NCI-H82 (cell line): ENCODE measurements at regions not wholly inside any gene's neighbourhood (a gene's known extent, or its start where the extent isn't known, plus 50 kb on each side); places are given as distances from the start of the nearest gene placed in this dataset.

Experiments
- DNase-seq: peaks from one replicate; lab custom pipeline; 2025; lab: John Stamatoyannopoulos, UW

DNA sequence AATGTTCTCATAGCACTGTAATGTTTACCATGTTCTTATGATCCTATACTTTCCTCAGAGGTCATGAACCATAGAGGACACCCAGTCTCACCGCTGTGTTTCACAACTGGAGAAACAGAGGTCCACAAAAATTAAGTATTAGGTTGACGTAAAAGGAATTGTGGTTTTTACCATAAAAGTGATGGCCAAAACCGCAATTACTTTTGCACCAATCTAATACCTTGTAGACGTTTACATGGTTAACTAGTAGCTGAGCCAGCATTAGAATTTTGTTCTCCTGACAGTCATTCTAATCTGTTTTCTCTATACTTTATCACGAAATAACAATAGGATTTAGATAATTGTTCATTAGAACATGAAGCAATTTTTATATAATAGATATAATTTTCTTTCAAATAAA, 763.4 kb upstream of the ARGLU1 start:
- DNase-seq = no peak

DNA sequence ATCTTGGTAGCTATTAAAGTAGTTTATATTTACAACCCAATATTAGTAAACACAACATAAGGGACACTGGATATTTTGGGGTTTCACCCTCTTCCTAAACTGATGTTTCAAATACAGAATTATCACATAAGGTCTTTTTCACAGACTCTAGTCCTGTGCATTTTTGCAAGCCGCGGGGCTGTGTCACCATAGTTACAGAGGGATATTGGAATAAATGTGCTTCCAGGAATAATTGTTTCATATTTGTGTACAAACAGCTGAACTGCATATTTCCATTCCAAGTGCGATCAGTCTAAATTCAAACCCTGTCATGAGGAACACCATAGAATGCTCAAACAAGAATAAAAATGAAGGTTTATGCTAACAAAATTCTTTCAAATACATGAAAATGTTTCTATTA, 762.5 kb upstream of the ARGLU1 start:
- DNase-seq = no peak

DNA sequence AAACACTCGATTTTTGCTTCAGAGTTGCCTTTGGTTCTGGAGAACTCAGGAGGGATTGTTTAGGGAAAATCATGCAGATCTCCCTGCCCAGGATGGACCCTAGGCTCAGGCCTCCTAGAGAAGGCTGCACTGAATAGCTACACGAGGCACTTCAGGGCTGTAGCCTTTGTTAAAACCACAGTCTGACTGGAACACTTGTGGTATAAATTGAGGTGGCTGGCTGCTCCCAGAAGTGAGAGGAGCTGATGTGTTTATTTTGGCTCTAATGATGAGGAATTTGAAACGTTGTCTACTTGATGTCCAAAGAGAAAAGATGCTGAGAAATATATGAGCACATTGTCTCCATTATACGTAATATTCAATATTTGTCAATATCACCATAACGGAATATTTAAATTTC, 762.1 kb upstream of the ARGLU1 start:
- DNase-seq = no peak

- DNase-seq = no peak
These were observed 756.7 kb upstream of the ARGLU1 start for GRCh38 chr13:107324416-107325204.

GRCh38 chr13:107322228-107322627, 754.3 kb upstream of the ARGLU1 start:
- no peak for DNase-seq

GRCh38 chr13:107305178-107305577, 737.2 kb upstream of the ARGLU1 start:
- no peak for DNase-seq

- DNase-seq = peak; percentile 93
These were observed 733.9 kb upstream of the ARGLU1 start for GRCh38 chr13:107301724-107302374.

DNA sequence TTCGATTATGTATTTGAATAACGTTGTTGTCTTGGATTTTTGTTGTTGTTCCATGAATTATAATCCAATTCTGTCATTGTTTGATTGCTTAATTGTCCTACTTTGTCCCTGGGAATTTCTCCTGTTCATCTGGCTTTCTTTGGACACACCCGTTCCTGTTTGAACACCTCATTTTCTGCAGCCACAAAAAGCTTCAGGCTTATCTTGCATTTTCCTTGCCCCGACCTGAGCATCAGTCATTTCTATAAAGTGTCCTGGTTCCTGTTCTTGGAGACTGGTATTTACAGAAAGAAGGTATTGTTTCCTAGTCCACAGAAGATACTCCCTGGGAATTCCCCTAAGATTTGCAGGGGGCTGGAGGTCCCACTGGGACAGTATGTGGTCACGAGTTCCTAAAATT, 731.8 kb upstream of the ARGLU1 start:
- no peak for DNase-seq

- no peak for DNase-seq
These were observed 728.9 kb upstream of the ARGLU1 start for GRCh38 chr13:107296804-107297203.

- no peak for DNase-seq
These were observed 727.6 kb upstream of the ARGLU1 start for GRCh38 chr13:107295416-107296140.

GRCh38 chr13:107293924-107294323, 726.0 kb upstream of the ARGLU1 start:
- DNase-seq = no peak

DNA sequence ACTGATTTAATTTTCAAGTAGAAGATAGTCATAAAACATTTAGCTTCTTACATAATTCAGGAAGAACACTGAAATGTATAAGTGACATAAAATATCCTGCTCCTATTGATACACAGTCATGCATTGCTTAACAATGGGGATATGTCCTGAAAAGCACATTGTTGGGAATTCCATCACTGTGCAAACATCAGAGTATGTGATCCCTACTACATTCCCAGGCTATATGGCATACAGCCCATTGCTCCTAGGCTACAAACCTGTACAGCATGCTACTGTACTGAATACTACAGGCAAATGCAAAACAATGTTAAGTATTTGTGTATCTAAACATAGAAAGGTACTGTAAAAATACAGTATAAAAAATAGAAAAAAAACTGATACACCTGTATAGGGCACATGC, 723.9 kb upstream of the ARGLU1 start:
- DNase-seq = no peak

DNA sequence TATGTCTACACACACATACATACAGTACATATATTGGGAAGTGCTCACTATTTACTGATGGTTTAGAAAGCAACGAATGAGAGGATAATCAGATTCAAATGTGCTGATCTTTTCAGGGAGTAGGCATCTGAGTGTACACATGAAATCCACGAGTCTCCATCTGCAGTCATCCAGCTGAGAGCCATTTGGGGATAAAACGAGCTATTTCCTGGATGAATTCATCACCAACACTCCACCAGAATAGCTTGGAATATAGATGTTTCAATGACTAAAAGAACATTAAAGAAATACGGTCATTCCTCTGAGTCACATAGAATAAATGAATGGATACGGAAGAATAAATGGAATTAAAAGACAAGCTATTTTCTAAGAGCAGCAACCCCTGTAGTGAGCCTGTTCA, 721.6 kb upstream of the ARGLU1 start:
- DNase-seq = no peak

DNA sequence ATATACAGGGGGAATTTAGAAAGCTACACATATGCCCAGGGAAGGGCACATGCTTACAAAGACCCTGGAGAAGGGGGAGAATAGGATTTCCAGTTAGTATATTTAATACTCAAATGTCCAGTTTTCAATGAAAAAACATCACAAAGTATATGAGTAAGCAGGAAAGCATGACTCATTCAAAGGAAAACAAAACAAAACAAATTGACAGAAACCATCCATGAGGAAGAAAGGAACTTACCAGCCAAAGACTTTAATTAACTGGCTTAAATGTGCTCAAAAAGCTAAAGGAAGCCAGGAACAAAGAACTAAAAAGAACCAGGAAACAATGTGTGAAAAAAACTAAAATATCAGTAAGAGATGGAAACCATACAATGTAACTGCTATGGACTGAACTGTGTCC, 716.2 kb upstream of the ARGLU1 start:
- no peak for DNase-seq

DNA sequence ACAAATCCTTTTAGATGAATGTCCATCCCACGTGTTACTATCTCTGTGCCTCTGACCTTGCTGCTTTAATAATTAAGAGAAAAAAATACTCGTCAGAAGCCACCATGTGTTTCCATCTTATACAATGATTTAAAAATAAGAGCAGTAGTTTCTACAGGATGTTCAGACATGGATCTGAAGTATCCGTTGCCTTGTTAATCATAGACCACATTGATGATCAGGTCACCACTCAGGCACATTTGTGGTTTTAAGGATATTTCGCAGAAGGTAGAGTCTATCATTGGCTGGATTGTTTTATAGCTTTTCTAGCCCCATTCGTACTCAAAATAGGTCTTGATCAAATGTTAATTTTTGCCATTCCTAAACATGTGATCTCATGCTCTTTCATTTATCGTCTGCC, 710.0 kb upstream of the ARGLU1 start:
- DNase-seq = no peak

DNA sequence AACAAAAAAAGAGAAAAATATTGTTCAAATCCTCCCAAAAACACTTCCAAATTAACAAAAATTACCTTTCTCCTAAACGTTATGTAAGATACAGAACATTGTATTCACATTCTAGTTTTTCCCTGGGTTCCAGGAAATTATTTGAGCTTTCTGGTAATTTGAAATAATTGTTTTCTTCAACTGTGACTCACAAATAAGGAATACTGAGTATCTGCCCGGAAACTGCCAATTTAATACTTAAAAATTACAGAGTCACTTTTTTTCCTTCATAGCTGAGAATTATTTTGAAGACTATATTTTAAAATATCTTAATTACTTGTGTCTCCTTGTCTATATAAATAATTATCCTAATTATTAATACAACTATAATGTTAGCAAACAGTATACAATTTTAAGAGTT, 709.0 kb upstream of the ARGLU1 start:
- DNase-seq = no peak

DNA sequence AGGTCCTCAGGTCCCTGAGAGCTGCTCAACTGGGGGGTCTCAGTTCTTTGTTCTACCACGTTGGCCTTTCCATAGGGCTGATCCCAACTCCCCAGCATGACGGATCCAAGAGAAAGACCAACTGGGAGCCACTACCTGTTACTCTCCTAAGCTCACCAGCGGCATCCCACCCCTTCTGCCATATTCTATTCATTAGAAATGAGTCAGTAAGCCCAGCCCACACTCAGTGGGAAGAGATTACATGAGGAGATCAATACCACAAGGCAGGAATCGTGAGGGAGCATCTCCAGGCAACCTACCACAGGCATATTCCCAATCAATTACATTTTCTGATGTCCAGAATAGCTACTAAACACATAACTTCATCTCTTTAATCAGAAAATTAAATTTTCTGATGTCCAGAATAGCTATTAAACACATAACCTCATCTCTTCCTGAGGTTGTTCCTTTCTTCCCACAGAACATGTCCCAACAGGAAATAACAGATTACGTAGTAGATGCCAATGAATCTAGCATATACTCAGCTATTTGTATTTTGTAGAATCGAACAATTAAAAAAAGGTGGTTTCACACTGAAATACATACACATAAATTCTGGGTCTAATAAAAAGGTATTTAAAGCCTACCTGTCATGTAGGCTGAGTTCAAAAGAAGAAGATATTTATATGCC, 708.1 kb upstream of the ARGLU1 start:
- DNase-seq = no peak

DNA sequence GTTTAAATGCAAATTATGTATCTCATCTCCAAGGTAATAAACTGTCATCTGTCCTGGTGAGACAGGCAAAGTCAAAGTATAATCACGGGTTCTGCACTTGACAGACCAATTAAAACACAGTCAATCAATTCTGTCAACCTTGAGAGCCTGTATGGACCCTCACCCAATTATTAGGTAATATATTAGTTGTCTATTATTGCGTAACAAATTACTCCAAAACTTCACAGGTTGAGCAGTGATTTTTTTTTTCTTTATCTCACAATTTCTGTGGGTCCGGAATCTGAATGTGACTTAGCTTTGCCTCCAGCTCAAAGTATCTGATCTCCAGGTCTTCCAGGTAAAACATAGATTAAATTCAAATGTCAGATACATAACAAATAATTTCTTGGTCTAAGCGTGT, 707.4 kb upstream of the ARGLU1 start:
- no peak for DNase-seq

DNA sequence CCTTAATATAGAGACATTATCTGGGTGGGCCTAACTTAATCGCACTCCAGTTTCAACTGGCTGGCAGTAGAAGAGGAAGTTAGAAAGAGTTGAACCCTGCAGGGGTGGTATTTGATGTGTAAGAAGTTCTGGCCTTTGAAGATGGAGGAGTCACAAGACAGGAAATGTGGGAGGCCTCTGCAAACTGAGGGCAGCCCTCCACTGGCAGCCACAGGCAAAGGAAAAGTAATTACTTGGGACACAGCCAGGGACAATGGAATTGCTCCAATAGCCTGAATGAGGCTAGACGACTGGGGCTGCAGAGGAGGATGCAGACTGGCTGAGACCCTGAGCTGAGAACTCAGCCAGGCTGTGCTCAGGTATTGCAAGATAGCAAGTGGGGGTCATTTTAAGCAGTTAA, 703.3 kb upstream of the ARGLU1 start:
- DNase-seq = no peak

GRCh38 chr13:107266657-107267056, 698.7 kb upstream of the ARGLU1 start:
- no peak for DNase-seq

- DNase-seq = no peak
These were observed 690.8 kb upstream of the ARGLU1 start for GRCh38 chr13:107258599-107259187.

DNA sequence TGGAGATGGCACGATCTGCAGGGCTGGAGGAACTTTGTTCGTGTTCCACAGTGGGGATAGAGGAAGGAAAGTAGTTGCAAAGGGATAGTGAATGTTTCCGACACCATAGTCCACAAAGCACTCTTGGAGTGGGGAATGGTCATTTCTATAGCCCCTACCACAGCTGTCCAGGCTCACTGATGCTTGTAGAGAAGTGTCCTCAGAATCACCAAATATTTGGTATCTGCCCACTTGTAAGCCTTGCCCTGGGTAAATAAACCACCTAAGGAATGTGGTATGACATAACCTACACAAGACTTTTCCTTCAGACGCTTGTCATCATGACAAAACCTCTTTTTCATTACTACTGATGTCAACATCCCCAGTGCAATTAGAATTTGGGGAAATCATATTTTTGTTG, 686.5 kb upstream of the ARGLU1 start:
- DNase-seq = no peak
